Ureter (tissue), 1 donor: ENCODE measurements at regions not wholly inside any gene's neighbourhood (a gene's known extent, or its start where the extent isn't known, plus 50 kb on each side); places are given as distances from the start of the nearest gene placed in this dataset.
"Not testable (repeated sequence)": the region's sequence is repeated elsewhere in the genome, so short reads cannot be mapped to it uniquely, and the experiment has no call there.

Experiments used
- DNase-seq: peaks from one replicate; pipeline ENCODE4 v3.0.0-alpha.2; 2020; ENCODE audit warnings: low spot score
- donor health status: DM: yes; HTN: yes; CAD: no.

- DNase-seq: no peak
Measured at GRCh38 chr10:6926971-6927370, 346.9 kb upstream of the PRKCQ start.

GRCh38 chr10:6925146-6925545 lies 345.1 kb upstream of the PRKCQ start:
- DNase-seq: no peak

- no peak for DNase-seq
Measured at GRCh38 chr10:6924166-6924565, 344.1 kb upstream of the PRKCQ start.

GRCh38 chr10:6921026-6921425 lies 340.9 kb upstream of the PRKCQ start:
- not testable (repeated sequence) for DNase-seq

- DNase-seq: peak; percentile 70
Measured at GRCh38 chr10:6920072-6921019, 340.3 kb upstream of the PRKCQ start.

GRCh38 chr10:6919077-6919476 lies 339.0 kb upstream of the PRKCQ start:
- DNase-seq: no peak

- DNase-seq: peak; percentile 49
Measured at GRCh38 chr10:6918305-6918704, 338.2 kb upstream of the PRKCQ start.

- DNase-seq: no peak
Measured at GRCh38 chr10:6917125-6917524, 337.0 kb upstream of the PRKCQ start.

- DNase-seq: no peak
Measured at GRCh38 chr10:6916601-6917000, 336.5 kb upstream of the PRKCQ start.

- no peak for DNase-seq
Measured at GRCh38 chr10:6915307-6915706, 335.2 kb upstream of the PRKCQ start.

- no peak for DNase-seq
Measured at GRCh38 chr10:6912929-6913328, 332.9 kb upstream of the PRKCQ start.

- no peak for DNase-seq
Measured at GRCh38 chr10:6912424-6912823, 332.3 kb upstream of the PRKCQ start.

- DNase-seq: no peak
Measured at GRCh38 chr10:6912021-6912420, 331.9 kb upstream of the PRKCQ start.

GRCh38 chr10:6909905-6910560 lies 330.0 kb upstream of the PRKCQ start:
- DNase-seq: no peak

GRCh38 chr10:6907877-6908530 lies 327.9 kb upstream of the PRKCQ start:
- DNase-seq: no peak

GRCh38 chr10:6894405-6894804 lies 314.3 kb upstream of the PRKCQ start:
- DNase-seq: no peak

- DNase-seq: no peak
Measured at GRCh38 chr10:6892864-6893263, 312.8 kb upstream of the PRKCQ start.

- DNase-seq: no peak
Measured at GRCh38 chr10:6891924-6892323, 311.8 kb upstream of the PRKCQ start.

GRCh38 chr10:6889718-6890117 lies 309.6 kb upstream of the PRKCQ start:
- DNase-seq: no peak

- DNase-seq: no peak
Measured at GRCh38 chr10:6888434-6888833, 308.4 kb upstream of the PRKCQ start.

GRCh38 chr10:6885284-6885683 lies 305.2 kb upstream of the PRKCQ start:
- no peak for DNase-seq

- DNase-seq: no peak
Measured at GRCh38 chr10:6881987-6882386, 301.9 kb upstream of the PRKCQ start.
